NCI-H1105 treated with DMSO at 0.1 percent for 48 hours (cell line): ENCODE measurements at regions not wholly inside any gene's neighbourhood (a gene's known extent, or its start where the extent isn't known, plus 50 kb on each side); places are given as distances from the start of the nearest gene placed in this dataset.
"Not testable (repeated sequence)": the region's sequence is repeated elsewhere in the genome, so short reads cannot be mapped to it uniquely, and the experiment has no call there.

Experiments
- DNase-seq: peaks from one replicate; lab custom pipeline; 2025; lab: John Stamatoyannopoulos, UW

- no peak for DNase-seq
These were observed 451.5 kb upstream of the SLC10A2 start for GRCh38 chr13:103517768-103518102.

- DNase-seq, result no peak
These were observed 451.0 kb upstream of the SLC10A2 start for GRCh38 chr13:103517066-103517767.

- DNase-seq, result no peak
These were observed 450.0 kb upstream of the SLC10A2 start for GRCh38 chr13:103516015-103516795.

DNA sequence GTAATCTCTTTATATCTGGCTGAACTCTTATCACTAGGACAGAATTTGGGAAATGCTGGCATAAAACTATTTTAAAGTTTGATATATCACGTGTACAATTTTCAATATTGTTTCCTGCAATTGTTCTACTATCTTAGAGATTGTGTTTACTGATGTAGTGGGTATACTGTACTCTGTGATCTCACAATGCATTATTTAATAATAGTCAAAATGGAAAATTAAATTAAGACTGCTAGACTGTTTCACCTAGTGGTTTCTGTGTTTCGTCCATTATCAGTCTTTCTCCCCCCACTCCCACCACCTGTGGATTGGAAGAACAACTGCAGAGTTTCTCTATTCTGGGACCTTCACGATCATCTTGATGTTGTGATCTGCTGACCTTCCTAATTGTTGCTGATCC, 449.2 kb upstream of the SLC10A2 start:
- no peak for DNase-seq

GRCh38 chr13:103514619-103515018, 448.4 kb upstream of the SLC10A2 start:
- no peak for DNase-seq

DNA sequence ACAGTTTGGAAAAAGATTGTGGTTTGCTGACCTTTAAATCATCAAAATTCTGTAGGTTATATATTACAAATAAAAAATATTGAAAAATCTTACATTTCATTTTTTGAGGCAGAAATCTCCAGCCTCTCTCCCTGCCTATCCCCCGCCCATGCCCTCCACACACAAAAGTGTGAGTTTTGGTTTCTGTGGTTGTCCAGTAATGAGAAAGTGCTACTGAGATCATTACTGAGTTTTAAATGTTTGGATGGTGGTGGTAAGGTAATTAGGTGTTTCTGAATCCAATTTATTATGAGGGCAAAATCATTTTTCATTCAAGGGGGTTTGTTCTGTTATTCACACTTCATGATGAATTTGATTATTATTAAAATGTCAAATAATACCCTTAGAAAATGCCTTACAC, 448.0 kb upstream of the SLC10A2 start:
- DNase-seq, result no peak

DNA sequence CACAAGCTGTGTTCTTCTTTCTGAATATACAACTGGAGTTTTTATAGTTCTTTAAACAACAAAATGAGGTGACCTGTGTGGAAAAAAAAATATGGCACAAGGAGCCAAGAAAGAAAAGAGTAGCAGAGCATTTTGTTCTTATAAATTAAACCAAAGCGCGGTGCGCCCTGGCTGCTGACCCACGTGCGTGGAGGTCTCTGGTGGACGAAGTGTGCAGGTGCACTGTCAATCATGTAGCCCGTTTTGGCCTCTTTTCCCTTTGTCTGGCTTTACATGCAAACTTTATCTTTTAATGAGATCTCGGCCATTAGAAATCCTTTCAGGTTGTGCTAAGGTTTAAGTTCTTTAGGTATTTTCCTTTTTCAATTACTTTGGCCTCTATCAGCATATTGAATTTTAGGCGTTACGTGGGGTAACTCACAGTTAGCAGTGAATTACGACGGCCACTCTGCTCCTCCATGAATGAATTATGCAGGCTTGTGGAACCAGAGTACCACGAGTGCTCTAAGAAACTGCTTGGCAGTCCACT, 443.9 kb upstream of the SLC10A2 start:
- no peak for DNase-seq

DNA sequence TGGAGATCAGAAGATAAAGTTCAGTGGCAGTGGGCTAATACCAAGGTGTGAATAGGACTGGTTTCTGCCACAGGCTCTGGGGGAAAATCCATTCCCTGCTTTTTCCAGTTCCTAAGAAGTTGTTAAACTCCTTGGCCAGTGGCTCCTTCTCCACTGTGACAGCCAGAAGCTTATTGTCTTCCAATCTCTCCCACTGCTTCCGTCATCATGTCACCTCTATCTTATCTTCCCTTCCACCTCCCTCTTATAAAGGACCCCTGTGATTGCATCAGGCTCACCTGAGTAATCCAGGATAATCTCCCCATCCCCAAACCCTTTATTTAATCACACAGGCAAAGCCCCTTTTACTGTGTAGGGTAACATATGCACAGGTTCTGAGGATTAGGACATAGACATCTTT, 431.2 kb upstream of the SLC10A2 start:
- DNase-seq, result no peak

GRCh38 chr13:103487841-103488240, 421.6 kb upstream of the SLC10A2 start:
- no peak for DNase-seq

GRCh38 chr13:103473081-103473480, 406.9 kb upstream of the SLC10A2 start:
- DNase-seq, result no peak

GRCh38 chr13:103471896-103472295, 405.7 kb upstream of the SLC10A2 start:
- DNase-seq, result no peak

DNA sequence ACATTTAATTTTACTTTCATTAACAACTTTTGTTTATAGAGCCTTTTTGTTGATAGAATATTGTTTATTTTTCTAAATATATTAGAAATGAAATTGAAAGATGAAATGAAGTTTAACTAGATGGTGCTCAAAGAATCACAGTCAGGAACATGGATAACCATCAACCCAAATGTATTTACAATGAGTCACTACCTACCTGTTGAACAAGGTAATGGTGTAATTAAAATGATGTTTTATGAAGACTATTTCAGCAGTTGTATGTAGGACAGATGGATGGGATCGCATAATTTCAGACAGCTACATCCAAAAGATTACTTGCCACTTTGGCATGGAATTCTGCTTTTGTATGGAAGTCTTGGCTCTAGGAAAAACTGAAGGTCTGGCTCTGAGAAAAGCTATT, 403.6 kb upstream of the SLC10A2 start:
- no peak for DNase-seq

DNA sequence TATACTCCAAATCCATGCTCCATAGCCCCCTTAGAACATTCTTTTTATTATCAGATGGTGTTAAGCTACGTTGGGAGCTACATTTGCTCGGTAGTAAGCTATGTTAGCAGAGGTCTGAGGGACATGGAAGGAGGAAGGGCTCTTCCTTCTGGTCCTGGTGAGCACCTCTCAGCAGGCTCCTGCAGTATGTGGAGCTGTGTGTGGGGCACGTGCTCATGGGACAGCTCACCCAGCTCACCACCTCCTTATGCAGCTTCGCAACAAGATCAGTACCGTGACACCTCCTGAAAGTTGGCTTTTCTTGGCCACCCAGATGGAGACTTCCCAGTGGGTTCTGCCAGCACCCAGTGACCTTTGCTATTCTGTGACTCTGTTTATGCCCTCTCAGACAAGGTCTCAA, 400.5 kb upstream of the SLC10A2 start:
- no peak for DNase-seq

DNA sequence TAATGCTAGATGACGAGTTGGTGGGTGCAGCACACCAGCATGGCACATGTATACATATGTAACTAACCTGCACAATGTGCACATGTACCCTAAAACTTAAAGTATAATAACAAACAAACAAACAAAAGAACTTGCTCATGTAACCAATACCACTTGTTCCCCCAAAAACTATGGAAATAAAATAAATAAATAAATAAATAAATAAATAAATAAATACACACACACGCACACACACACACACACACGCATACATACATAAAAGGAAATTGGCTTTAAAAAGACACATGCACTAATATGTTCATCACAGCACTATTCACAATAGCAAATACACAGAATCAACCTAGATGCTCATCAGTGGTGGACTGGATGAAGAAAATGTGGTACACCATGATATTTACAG, 394.0 kb upstream of the SLC10A2 start:
- DNase-seq, result not testable (repeated sequence)

DNA sequence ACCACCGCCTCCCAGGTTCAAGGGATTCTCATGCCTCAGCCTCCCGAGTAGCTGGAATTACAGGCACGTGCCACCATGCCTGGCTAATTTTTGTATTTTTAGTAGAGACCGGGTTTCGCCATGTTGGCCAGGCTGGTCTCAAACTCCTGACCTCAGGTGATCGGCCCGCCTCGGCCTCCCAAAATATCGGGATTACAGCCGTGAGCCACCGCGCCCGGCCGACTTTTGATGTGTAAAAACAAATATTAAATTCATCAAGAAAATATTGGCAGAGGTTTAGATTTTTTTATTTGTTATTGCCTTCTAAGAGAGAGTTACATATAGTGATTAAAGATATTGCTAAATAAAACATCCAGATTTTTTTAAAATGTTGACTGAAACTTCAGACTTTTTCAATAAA, 390.8 kb upstream of the SLC10A2 start:
- not testable (repeated sequence) for DNase-seq

DNA sequence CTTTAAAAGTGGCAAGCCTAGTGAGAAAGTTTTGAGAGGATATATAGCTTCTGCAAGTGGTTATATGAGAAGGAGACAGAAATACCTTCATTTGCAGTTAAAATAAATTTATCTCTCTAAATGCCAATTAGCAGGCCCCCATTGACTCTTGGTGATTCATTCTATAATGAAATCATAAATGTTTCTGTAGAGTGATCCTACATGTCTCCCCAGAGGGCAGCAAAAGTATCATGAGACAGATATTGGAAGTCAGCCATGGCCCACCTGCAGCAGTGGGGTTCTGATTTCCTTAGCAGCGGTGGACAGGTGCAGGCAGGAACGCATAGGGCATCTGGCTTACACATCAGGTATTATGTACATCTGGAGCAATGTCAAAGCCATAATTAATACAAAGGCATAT, 385.4 kb upstream of the SLC10A2 start:
- DNase-seq, result peak; percentile 80

- DNase-seq, result no peak
These were observed 377.4 kb upstream of the SLC10A2 start for GRCh38 chr13:103443604-103444003.

GRCh38 chr13:103437651-103438050, 371.4 kb upstream of the SLC10A2 start:
- no peak for DNase-seq

DNA sequence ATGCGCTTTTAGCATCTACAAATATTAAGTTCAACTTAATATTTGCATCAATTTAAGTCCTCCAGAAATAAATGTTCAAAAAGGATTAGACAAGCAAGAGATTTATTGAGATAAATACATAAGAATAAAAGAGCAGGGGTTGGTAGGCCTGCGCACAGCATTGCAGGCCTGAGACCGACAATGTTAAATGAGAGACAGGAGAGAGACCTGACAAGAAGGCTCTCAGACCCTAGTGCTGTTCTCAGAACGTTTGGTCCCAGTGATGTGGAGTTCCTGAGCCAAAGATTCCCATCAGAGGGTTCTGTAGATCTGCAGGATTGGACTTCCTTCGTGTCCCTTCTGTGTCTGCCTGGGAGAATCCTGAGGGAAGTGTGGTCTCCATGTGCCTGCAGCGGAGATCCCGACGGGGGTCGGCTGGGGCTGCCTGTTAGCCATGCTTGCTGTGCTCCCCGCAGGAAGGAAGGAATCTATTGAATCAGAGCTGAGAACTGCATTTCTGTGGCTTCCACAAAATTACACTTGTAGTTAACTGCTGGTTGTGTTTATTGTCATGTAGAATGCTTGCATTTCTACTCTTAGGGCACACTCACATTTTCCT, 369.9 kb upstream of the SLC10A2 start:
- no peak for DNase-seq

DNA sequence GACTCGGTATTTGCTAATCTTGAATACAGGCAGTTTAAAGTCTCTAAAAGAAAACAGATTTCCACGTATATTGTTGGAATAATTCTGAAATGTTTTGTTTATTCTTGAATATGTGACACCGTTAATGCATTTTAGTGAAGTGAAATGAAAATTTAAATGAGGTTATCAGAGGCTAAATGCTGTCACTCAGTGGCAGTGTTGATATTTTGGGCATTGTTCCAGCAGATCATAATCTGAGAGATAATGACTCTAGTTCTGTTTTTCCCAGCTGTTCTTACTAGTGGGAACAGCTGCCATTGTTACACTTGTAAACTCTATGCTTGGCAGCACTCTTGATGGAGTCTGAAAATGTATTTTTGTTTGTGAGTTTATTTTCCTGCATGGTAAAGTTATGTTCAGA, 365.6 kb upstream of the SLC10A2 start:
- peak; percentile 84 for DNase-seq

DNA sequence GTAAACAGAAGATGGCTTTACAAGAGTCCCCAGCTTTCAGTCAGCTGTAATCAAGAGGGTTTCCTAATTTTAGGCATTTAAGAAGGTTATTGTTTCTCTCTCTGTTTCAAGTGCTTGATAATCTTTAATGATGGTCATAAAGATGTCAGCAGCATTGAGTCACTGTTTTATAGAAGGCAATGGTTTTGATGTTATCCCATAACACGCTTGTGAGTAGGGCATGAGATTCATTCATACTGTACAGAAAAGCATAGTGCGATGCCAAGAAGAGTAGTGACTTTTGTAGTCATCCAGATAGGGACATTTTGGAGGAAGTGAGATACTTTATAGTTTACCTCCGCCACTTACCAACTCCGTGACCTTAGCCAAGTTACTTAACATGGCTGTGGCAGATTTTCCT, 364.2 kb upstream of the SLC10A2 start:
- peak; percentile 70 for DNase-seq

GRCh38 chr13:103410002-103410401, 343.8 kb upstream of the SLC10A2 start:
- DNase-seq, result no peak

DNA sequence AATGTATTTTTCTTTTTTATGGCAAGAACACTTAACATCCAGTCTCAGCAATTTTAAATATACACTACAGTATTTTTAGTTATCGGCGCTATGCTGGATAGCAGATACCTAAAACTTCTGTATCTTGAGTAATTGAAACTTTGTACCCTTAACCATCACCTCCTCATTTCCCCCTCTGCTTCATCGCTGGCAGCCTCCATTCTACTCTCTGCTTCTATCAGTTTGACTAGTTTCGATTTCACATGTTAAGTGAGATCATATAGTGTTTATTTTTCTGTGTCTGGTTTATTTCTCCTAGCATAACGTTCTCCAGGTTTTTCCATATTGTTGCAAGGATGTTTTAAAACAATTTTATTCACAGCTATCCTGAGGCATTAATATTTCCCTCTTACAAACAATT, 340.8 kb upstream of the SLC10A2 start:
- DNase-seq, result no peak
